Upper lobe of left lung (tissue), 6 donors: ENCODE measurements at regions not wholly inside any gene's neighbourhood (a gene's known extent, or its start where the extent isn't known, plus 50 kb on each side); places are given as distances from the start of the nearest gene placed in this dataset.

Experiments used
- ATAC-seq, 2 donors: fragments of 200-7000 bp; cut with Tn5 transposase; one replicate each; pipeline ENCODE4 v1.9.1; 2022; ENCODE audit warnings: mild to moderate bottlenecking in 2 of 2, moderate library complexity in 2 of 2; ENCODE audit not compliant: low FRiP score in 2 of 2
- DNase-seq, 2 donors: peaks; one replicate each; pipeline ENCODE4 v3.0.0-alpha.2; 2019 to 2020
- H3K27ac ChIP-seq, 4 donors: fragments of 200-600 bp; sonication (generic); one replicate each; pipeline ENCODE4 v1.5.1; 2016 to 2019
- H3K27me3 ChIP-seq, 4 donors: fragments of 200-600 bp; sonication (generic); one replicate each; pipeline ENCODE4 v1.5.1; 2017 to 2019
- H3K36me3 ChIP-seq, 4 donors: fragments of 200-600 bp; sonication (generic); one replicate each; pipeline ENCODE4 v1.5.1; 2016 to 2019
- H3K4me1 ChIP-seq, 4 donors: fragments of 200-600 bp; sonication (generic); one replicate each; pipeline ENCODE4 v1.5.1; 2018 to 2019
- H3K4me3 ChIP-seq, 4 donors: fragments of 200-600 bp; sonication (generic); one replicate each; pipeline ENCODE4 v1.5.1; 2017 to 2019; ENCODE audit warnings: mild to moderate bottlenecking in 2 of 4, moderate library complexity in 1 of 4
- H3K9me3 ChIP-seq, 4 donors: fragments of 200-600 bp; sonication (generic); one replicate each; pipeline ENCODE4 v1.5.1; 2018 to 2019
- CTCF ChIP-seq, 6 experiments: fragments of 450-650 bp in 4 of 6; fragments of 200-600 bp in 2 of 6; sonication (generic) in 2 of 6; IDR thresholded peaks; one replicate each; pipeline ENCODE4 v1.5.1; 2016 to 2019; ENCODE audit warnings: antibody characterized with exemption in 6 of 6
- EP300 ChIP-seq, 4 donors: sonication (generic); formaldehyde crosslinking; IDR thresholded peaks; one replicate each; pipeline ENCODE4 v1.5.1; 2017; ENCODE audit warnings: antibody characterized with exemption in 4 of 4, control low read depth in 2 of 4
- POLR2A ChIP-seq, 4 donors: fragments of 450-650 bp; IDR thresholded peaks; one replicate each; pipeline ENCODE4 v1.5.1; 2016 to 2017; ENCODE audit warnings: antibody characterized with exemption in 4 of 4, mild to moderate bottlenecking in 2 of 4
- POLR2AphosphoS5 ChIP-seq, 2 donors: sonication (generic); formaldehyde crosslinking; IDR thresholded peaks; one replicate each; pipeline ENCODE4 v1.5.1; 2017; ENCODE audit warnings: antibody characterized with exemption in 2 of 2
- WGBS, 2 donors: methylation state at CpG; one replicate each; pipeline ENCODE4 v1.1.5; 2017 to 2018; 5-methylcytosine and 5-hydroxymethylcytosine counted together
- donor health status: DM: no; HTN: no; CAD: no; lungs with moderate emphysema.
- donor health status: DM: no; HTN: yes; CAD: no; lungs with severe emphysema.

- no peaks in the 10 kb centered on the region for H3K27me3 ChIP-seq
- H3K4me1 ChIP-seq, result no peaks in the 10 kb centered on the region
- no peak overlapping the region for H3K27ac ChIP-seq
- H3K4me3 ChIP-seq, result no peak overlapping the region
- TF ChIP-seq POLR2AphosphoS5 (IDR thresholded peaks at IDR 0.05) (no peak), EP300 (IDR thresholded peaks at IDR 0.05) (no peak), POLR2A (IDR thresholded peaks at IDR 0.05) (no peak), CTCF (IDR thresholded peaks at IDR 0.05) (no peak)
- H3K9me3 ChIP-seq, result no peaks in the 10 kb centered on the region
- WGBS, 2 donors, result 69 to 73% methylated on average over 3 of the region's 3 CpGs
- H3K36me3 ChIP-seq, result no peaks in the 10 kb centered on the region
- ATAC-seq (no peak), DNase-seq (no peak)
Measured at GRCh38 chr5:43985411-43985810, 382.4 kb downstream of the NNT start.

- H3K36me3 ChIP-seq, result no peaks in the 10 kb centered on the region
- WGBS, 2 donors, result 91% methylated on average over 8 of the region's 8 CpGs
- no peak for DNase-seq
- TF ChIP-seq POLR2AphosphoS5 (IDR thresholded peaks at IDR 0.05) (no peak), POLR2A (IDR thresholded peaks at IDR 0.05) (no peak), CTCF (IDR thresholded peaks at IDR 0.05) (no peak), EP300 (IDR thresholded peaks at IDR 0.05) (no peak)
- no peak for ATAC-seq
- no peaks in the 10 kb centered on the region for H3K27me3 ChIP-seq
- H3K9me3 ChIP-seq, result no peaks in the 10 kb centered on the region
- H3K4me1 ChIP-seq, result no peaks in the 10 kb centered on the region
- no peak overlapping the region for H3K27ac ChIP-seq
- no peak overlapping the region for H3K4me3 ChIP-seq
Measured at GRCh38 chr5:43981556-43981955, 378.6 kb downstream of the NNT start.

GRCh38 chr5:43973908-43974307 lies 370.9 kb downstream of the NNT start:
- H3K27me3 ChIP-seq, result no peaks in the 10 kb centered on the region
- TF ChIP-seq CTCF (IDR thresholded peaks at IDR 0.05), result no peak
- TF ChIP-seq EP300 (IDR thresholded peaks at IDR 0.05), result no peak
- TF ChIP-seq POLR2AphosphoS5 (IDR thresholded peaks at IDR 0.05), result no peak
- TF ChIP-seq POLR2A (IDR thresholded peaks at IDR 0.05), result no peak
- H3K9me3 ChIP-seq, result no peaks in the 10 kb centered on the region
- WGBS, 2 donors, result 84% methylated on average over 2 of the region's 2 CpGs
- H3K4me1 ChIP-seq, result no peaks in the 10 kb centered on the region
- no peaks in the 10 kb centered on the region for H3K36me3 ChIP-seq
- ATAC-seq (no peak), DNase-seq (no peak)
- H3K27ac ChIP-seq, result no peak overlapping the region
- H3K4me3 ChIP-seq, result no peak overlapping the region

GRCh38 chr5:43973318-43973717 lies 370.3 kb downstream of the NNT start:
- Histone ChIP-seq H3K9me3 (no peaks in the 10 kb centered on the region), H3K27ac (no peak overlapping the region), H3K27me3 (no peaks in the 10 kb centered on the region), H3K36me3 (no peaks in the 10 kb centered on the region), H3K4me3 (no peak overlapping the region), H3K4me1 (no peaks in the 10 kb centered on the region)
- no peak for ATAC-seq
- TF ChIP-seq POLR2A (IDR thresholded peaks at IDR 0.05), result no peak
- no peak for TF ChIP-seq CTCF (IDR thresholded peaks at IDR 0.05)
- no peak for TF ChIP-seq EP300 (IDR thresholded peaks at IDR 0.05)
- TF ChIP-seq POLR2AphosphoS5 (IDR thresholded peaks at IDR 0.05), result no peak
- 69 to 78% methylated on average over 2 of the region's 2 CpGs for WGBS, 2 donors
- no peak for DNase-seq

GRCh38 chr5:43967165-43967564 lies 364.2 kb downstream of the NNT start:
- Histone ChIP-seq H3K9me3 (peaks cover 0 to 4% (median 0%) of the 10 kb centered on the region in 4 donors), H3K27ac (no peak overlapping the region), H3K27me3 (no peaks in the 10 kb centered on the region), H3K4me1 (no peaks in the 10 kb centered on the region), H3K36me3 (no peaks in the 10 kb centered on the region), H3K4me3 (no peak overlapping the region)
- 67 to 96% methylated on average over 1 of the region's 1 CpG for WGBS, 2 donors
- TF ChIP-seq EP300 (IDR thresholded peaks at IDR 0.05) (no peak), CTCF (IDR thresholded peaks at IDR 0.05) (no peak), POLR2A (IDR thresholded peaks at IDR 0.05) (no peak), POLR2AphosphoS5 (IDR thresholded peaks at IDR 0.05) (no peak)
- no peak for DNase-seq
- ATAC-seq, result no peak
